Neural progenitor cell (in vitro differentiated cells): ENCODE measurements at regions not wholly inside any gene's neighbourhood (a gene's known extent, or its start where the extent isn't known, plus 50 kb on each side); places are given as distances from the start of the nearest gene placed in this dataset.

Experiments used
- EZH2phosphoT487 ChIP-seq: fragments of 200-600 bp; sonication (generic); IDR thresholded peaks from 2 replicates; pipeline ENCODE4 v1.6.1; 2017; ENCODE audit warnings: antibody characterized with exemption
- TF ChIP-seq, protein P1 (sequence below): fragments of 200-600 bp; sonication (generic); IDR thresholded peaks from 2 replicates; pipeline ENCODE4 v1.5.1; 2017; ENCODE audit warnings: antibody characterized with exemption, mild to moderate bottlenecking

DNA sequence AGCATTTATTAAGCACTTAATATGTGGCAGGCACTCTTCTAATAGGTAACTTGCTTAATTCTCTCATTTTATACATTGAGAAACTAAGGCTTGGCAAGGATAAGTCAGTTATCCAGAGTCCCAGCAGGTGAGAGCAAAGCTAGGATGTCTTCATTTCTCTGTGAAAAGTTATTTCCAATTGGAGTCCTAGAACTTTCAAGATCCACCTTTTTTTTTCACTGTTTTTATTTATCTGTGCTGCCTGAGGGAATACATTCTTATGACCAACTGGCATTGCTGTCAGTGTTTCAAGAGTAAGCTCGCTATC lies 56.2 kb upstream of the ETAA1 start:
- TF ChIP-seq, protein P1, sequence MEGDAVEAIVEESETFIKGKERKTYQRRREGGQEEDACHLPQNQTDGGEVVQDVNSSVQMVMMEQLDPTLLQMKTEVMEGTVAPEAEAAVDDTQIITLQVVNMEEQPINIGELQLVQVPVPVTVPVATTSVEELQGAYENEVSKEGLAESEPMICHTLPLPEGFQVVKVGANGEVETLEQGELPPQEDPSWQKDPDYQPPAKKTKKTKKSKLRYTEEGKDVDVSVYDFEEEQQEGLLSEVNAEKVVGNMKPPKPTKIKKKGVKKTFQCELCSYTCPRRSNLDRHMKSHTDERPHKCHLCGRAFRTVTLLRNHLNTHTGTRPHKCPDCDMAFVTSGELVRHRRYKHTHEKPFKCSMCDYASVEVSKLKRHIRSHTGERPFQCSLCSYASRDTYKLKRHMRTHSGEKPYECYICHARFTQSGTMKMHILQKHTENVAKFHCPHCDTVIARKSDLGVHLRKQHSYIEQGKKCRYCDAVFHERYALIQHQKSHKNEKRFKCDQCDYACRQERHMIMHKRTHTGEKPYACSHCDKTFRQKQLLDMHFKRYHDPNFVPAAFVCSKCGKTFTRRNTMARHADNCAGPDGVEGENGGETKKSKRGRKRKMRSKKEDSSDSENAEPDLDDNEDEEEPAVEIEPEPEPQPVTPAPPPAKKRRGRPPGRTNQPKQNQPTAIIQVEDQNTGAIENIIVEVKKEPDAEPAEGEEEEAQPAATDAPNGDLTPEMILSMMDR: no peak
- no peak for TF ChIP-seq EZH2phosphoT487
